ENCODE measurements at regions not wholly inside any gene's neighbourhood (a gene's known extent, or its start where the extent isn't known, plus 50 kb on each side); places are given as distances from the start of the nearest gene placed in this dataset.

DNA sequence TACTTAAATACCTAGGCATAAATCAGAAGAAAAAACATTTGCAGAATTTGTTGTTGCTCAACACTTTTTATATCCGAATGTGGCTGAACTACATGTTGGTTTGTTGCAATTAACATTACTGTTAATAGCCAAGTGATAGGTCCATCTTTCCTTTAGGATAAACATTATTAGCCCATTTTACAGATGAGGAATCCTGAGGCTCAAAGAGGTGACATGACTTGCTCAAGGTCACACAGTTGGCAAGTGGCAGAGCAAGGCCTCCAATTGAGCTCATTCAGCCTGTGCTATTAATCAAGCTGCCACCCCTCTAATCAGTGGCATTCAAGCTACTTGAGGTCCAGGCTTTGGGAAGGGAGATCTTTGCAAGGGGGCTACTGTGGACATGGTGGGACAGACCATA is 125.8 kb upstream of the ATP2B2 start:
- TF ChIP-seq POLR2AphosphoS5 (IDR thresholded peaks at IDR 0.05), result no peak
- TF ChIP-seq POLR2A (IDR thresholded peaks at IDR 0.05), result no peak
